GM21515 (cell line): ENCODE measurements at regions not wholly inside any gene's neighbourhood (a gene's known extent, or its start where the extent isn't known, plus 50 kb on each side); places are given as distances from the start of the nearest gene placed in this dataset.
"Not testable (repeated sequence)": the region's sequence is repeated elsewhere in the genome, so short reads cannot be mapped to it uniquely, and the experiment has no call there.

Experiments
- ATAC-seq: cut with Tn5 transposase; IDR thresholded peaks from one replicate; pipeline ENCODE4 v1.9.1; 2021; ENCODE audit not compliant: unreplicated experiment

DNA sequence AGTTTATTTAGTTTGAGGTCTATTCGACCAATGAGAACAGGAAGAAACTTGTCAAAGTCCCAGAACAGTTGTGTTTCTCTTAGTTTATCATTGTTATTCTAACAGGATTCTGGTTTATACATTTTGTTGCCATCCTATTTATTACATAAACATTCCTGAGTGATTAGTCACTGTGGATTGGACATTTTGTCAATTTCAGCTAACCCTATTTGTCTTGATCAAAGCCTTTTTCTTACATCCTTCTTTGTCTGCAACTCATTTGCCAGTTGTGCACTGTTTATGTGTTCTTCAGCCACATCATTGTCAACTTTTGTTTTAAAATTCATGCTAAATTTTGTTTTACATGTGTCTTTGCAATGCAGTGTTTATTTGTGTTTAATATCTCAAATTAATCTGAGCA is 886.0 kb upstream of the SLC10A2 start:
- ATAC-seq = no peak

DNA sequence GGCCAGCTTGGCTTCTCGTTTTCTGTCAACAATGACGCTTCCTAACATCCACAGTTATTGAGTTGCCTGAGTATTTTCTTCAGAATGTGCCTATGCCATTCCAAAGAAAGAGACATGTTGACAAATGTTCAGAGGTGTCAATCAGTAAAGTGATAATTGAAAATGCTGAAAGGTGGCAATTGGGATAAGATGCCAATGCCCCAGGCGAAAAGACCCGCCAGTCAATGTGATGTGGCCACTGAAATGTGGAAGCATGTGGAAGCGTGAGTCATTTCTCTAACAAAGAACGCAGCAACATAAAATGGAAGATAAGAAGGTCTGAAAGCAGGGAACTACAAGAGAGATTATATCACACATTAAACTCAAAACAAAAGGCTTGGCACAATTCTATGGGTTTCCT is 882.2 kb upstream of the SLC10A2 start:
- ATAC-seq = no peak

DNA sequence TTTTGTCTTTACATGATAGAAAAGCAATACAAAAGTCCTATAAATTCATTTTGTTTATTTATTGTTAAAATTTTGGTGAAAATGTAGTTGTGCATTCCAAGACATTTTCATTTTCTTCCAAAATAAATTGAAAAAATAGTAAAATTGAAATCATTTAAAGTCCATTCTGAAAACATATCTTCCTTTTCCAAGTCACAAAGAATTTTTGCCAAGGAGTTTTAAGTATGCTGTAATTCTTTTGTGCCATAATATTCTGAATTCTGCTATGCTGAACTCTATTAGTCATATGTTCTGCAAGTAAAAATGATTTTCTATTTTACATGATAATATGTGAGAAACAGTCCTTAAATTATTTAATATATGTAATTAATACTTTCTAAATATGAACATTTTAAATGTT is 879.6 kb upstream of the SLC10A2 start:
- ATAC-seq = no peak

DNA sequence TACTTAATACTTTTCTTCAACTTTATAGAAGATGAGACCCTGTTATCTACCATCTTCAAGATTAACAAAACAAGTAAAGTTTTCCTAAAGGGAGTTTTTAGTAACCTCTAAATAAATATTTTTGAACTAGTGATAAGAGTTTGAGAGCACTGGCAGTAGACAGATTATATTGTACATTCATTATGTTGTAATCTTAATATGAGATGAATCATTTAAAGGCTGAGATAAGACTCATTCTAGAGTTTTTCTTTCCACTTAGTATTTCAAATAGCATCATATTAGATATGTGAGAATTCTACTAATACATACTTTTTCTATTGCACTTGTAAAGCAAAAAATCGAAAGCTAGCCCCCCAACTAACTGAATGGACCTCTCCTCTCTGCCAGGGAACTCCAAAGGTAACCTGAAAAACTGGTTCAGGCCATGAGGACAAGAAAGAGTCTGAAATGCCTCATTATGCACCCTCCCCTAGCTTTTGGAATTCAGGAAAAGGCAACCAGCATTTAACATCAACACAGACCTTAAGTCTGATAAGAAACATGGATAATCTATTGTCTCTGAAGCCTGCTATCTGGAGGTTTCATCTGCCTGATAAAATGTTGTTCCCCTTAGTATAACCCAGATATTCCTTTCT is 875.4 kb upstream of the SLC10A2 start:
- ATAC-seq = no peak

DNA sequence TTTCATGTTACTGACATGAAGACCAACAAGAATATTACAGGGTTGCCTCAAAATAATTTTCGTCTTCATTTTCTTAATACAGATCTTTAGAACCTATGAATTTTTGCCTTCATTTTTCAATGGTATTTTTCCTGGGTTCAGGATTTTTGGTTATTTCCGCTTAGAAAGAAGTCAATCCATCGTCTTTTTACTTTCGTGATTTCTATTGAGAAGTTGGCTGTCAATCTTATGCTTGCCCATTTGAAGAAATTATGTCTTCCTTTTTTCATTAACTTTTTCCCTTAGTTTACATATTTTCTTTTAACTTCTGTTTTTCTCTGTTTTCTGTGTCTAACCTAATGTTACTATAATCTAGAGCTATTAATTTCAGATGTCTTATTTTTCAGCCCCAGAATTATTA is 868.9 kb upstream of the SLC10A2 start:
- no peak for ATAC-seq

DNA sequence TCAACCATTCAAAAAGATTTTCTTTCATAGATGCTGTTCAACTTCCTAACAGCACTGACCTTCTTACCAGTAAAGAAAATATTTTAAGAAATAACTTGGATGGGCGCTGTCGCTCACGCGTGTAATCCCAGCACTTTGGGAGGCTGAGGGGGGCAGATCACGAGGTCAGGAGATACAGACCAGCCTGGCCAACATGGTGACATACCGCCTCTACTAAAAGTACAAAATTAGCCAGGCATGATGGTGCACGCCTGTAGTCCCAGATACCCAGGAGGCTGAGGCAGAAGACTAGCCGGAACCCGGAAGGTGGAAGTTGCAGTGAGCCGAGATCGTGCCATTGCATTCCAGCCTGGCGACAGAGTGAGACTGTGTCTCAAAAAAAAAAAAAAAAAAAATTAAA is 865.7 kb upstream of the SLC10A2 start:
- ATAC-seq = no peak

DNA sequence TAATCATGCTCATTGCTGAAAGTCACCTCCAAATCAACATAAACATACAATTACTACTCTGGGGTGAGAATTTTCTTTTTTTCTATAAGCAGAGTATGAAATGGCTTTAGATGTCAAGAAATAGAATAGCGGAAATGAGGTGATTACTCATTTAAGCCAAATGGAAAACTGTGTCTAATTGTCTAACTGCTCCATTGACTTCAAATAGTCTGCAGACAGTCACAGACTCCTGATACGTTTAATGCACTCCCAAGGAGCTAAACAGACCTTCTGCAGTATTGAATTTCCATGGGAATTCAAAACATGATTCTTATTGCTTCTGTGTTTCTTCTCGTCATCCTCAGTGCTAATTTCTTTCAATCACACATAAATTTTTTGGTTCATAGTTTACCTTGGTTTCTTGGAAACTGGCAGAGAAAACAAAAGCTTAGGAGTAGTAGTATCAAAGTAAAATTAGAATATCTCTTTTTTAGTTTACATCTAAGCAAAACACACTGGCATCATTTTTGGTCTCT is 865.2 kb upstream of the SLC10A2 start:
- ATAC-seq = no peak

DNA sequence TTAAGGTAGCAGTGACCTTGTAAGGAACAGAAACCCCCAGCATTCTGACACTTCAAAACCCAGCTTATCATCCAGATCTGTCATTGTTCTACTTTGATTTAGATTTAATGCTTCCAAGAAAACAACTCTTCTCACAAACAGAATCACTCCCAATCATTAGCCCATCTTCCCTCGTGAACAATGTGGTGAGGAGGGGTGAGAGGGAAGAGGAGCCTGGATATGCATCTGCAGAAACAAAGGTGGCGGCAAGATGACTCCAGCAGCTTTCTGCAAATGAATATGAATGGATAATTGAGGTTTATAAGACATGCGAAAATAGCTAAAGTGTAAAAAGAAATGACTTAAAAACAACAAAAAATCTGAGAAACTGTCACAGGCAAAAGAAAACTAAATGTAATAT is 859.9 kb upstream of the SLC10A2 start:
- no peak for ATAC-seq

DNA sequence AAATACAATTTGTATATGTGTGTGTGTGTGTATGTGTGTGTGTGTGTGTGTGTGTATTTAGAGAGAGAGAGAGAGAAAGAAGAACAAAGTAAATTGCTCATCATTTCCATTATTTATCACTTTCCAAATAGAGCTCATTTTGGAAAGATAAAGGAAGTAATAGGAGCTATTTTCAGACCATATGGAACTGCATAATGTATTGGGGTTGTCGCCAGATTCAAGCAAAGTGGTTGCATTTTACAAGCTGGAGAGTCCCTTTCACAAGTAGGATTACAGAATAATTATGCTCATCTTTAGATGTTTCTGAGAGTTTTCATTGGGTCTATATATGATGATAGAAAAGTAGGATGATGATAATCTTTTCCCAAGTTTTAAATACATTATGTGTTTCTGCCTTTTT is 842.7 kb upstream of the SLC10A2 start:
- ATAC-seq = no peak

DNA sequence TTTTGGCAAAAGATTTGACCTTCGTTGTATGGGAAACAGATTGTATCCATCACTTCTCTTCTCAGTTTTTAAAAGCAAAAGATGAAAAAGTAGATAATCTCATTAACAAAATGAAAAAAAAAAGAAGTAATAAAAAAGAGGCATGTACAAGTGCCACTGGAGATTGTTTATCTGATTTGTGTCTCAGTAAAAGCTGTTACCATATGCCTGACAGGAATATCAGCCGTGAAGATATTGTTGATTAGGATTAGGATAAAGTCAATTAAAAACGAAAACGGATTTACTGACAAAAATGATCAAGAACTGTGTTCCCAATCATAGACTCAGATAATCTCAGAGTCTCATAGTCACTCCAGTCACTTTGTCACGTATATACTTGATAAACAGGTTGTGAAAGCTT is 842.1 kb upstream of the SLC10A2 start:
- ATAC-seq = no peak

DNA sequence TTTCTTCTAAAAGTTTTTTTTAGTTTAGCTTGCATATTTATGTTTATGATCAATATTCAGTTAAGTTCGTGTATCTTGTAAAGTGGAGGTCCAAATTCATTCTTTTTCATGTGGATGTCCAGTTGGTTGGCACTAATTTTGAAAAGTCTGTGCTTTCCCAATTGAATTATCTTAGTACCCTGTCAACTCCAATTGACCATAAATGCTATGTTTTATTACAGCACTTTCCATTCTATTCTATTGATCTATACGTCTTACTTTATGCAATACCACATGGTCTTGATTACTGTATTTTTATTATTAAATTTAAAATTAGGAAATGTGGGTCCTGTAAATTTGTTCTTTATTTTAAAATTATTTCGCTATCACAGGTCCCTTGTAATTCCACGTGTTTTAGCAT is 837.6 kb upstream of the SLC10A2 start:
- ATAC-seq = no peak

DNA sequence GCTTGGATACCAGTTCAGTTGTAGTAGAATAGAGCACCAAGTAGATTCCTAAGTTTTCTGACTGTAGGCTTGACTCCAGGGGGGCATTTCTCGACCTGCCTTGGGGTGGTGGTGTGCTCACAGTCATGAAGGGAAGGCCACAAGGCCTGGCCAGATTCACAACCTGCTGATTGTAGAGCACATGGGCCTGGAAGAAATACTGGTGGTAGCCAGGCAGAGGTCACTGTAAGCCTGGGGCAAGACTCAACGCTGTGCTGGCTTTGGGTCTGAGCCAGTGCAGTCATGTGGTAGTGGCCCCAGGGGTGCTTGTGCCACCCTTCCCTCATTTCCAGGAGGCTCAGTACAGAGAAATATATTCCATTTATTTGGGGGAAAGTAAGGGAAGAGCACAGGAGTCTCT is 832.3 kb upstream of the SLC10A2 start:
- no peak for ATAC-seq

DNA sequence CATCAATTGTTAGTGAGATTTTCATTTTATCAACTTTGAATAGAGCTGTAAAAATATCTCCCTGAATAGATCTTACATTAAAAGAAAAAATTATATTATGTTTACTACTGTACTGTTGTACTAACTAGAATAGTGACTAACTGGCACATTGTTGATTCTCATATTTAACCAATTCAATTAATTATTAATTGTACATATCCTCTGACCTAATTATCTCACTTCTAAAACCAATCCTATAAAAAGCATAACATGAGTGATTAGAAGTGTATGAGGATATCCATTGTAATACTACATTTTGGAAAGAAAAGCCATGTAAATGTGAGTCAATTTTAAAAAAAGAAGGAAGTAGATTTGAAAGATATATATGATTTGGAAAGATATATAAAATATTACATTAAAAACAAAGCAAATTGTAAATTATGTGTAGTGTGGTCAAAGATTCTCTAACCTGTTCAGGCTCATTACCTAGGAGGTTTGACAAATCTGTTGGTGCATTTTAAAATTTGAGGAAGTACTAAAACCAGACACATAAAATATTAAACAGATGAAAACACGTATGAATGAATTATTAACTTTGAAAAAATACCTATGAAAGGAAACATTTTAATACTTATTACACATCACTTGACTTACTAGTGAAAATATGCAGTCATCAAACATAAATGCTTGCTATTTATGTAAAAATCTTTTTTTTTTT is 829.8 kb upstream of the SLC10A2 start:
- no peak for ATAC-seq

DNA sequence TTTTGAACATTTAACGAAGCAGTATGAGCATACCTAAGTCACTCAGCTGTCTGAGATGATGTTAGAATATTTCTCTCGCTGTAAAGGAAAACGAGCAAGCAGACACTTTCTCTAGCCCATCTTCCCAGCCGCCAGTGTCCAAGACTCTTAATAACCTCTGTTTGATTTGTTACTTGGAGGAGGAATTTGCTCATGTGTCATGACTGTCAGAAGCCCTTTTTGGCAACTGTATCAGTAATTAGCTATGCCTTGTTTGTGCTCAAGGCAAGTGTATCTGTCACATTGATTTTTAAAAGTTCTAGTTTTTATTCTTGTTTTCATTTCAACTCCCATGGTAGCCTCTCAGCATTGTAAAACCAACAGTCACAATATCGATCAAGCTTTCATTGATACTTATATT is 828.4 kb upstream of the SLC10A2 start:
- no peak for ATAC-seq

DNA sequence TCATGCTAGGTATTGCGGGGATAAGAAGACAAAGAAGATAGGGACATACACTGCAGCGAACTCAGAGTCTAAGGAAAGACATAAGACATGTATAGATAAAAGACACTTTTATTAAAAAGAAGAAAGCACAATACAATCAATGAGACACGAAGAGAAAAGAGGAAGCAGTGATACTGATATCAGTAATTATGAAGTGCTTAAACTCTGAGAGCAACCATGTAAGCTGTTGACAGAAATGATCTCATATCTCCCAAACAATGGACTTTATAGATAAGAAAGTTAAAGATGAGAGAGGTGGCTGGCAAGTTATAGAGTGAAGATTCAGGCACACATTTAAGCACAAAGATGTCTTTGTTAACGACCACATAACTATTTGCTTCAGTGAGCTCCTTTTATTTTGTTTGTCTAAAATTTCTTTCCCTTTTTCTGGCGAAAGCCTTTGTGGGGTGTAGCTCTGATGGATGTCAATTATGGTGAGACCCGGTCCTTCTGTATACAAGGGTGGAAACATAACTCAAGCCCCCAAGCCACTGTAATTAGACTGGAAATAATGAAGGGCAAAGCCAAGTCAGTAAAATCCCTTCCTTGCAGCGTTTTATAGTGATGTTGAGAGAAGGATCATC is 818.0 kb upstream of the SLC10A2 start:
- no peak for ATAC-seq

DNA sequence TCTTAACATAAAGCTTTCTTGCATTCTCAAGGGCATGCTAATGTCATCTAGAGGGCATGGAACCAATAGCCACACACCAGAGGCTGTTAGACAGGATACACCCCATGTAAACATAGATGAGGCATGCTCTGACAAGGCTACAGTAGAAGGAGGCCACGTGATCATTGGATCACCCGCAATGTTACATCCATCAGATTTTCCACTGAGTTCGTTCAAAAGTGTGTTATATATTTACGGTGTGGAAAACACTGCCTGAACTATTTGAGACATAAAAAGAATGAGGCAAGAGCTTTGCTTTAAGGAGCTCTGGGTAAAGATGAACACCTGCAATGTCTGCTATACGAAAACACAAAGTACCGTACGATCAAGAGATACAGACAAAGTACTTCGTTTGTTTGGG is 817.5 kb upstream of the SLC10A2 start:
- no peak for ATAC-seq

DNA sequence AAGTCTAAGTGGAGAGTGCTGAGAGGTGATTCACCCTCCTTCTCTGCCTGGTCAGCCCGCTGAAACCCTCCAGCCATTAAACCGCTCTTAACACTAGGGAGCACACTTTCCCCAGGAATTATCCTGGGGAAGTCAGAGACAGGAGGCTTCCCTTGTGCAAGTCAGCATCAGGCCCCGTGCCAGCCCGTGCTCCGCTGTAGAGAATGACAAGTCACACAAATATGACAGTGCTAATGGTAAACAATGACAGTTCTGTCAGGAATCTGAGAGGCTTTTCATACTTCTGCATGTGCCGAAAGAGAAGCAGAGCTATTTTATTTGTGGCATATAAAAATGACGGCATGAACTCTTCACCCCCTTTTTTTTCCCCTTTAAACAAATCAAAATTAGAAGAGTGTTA is 816.9 kb upstream of the SLC10A2 start:
- ATAC-seq = no peak

DNA sequence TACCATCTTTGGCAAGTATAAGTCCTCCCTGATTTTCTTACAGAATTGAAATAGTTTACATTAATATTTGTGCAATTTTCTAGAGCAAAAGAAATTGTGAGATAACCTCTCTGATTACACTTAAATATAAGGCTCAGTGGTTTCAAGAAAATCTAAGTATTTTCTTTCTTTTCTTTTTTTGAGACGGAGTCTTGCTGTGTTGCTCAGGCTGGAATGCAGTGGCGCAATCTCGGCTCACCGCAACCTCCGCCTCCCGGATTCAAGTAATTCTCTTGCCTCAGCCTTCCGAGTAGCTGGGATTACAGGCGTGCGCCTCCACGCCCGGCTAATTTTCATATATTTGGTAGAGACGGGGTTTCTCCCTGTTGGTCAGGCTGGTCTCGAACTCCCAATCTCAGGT is 813.9 kb upstream of the SLC10A2 start:
- not testable (repeated sequence) for ATAC-seq

DNA sequence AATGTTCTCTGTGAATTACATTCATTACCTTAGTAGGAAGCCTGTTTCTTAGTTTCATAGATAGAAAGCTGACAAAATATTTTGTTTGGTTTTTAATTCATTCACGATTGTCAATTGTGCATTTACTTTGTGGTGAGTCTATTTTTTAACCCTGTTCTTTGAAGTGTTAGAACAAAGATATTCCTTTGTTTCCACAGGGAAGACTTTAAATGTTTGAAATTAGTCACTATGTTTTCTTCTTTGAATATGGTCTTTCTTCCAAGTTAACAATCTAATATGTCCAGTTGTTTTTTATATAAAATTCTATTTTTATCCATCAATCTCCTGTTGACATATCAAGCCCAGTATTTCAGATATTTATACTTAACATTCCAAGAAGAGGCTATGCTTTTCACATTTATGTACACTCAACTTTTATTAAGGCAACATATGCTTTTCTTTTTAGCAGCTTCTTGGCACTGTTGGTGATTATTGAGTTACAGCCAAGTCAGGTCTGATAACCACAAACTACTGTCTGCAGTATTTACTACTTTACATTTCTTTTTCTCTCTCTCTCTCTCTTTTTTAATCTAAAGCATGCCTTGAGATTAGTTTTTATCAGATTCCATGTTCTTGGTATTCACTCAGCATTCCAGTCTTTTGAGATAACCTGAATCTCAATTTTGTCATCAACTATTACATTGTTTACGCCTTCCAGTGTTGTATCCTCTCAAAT is 812.8 kb upstream of the SLC10A2 start:
- no peak for ATAC-seq

DNA sequence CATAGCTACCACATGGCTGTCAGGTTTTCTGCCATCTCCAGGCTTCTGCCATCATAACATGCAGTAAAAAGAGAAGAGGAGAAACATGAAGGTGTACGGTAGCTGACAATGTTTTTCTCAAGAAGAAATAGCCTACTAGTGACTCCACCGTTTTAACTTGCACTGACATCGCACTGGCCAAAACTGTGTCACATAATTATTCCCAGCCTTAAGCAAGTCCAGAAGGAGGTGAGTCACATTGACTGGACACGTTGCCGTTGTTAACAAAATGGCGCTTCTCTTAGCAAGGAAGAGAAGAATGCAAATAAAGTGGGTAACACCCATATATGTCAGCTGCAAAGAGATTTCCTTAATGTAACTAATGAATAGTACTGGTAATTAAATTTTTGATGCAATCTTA is 810.4 kb upstream of the SLC10A2 start:
- no peak for ATAC-seq

DNA sequence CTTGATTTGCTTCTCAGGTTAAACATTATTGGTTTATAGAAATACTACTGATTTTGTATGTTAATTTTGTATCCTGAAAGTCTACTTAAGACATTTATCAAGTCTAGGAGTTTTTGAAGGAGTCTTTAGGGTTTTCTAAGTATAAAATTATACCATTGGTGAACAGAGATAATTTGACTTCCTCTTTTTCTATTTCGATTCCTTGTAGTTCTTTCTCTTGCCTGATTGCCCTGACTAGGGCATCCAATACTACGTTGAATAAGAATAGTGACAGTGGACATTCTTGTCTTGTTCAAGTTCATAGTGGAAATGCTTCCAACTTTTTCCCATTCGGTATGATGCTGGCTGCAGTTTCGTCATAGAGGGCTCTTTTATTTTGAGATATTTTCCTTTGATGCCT is 807.5 kb upstream of the SLC10A2 start:
- ATAC-seq = no peak

DNA sequence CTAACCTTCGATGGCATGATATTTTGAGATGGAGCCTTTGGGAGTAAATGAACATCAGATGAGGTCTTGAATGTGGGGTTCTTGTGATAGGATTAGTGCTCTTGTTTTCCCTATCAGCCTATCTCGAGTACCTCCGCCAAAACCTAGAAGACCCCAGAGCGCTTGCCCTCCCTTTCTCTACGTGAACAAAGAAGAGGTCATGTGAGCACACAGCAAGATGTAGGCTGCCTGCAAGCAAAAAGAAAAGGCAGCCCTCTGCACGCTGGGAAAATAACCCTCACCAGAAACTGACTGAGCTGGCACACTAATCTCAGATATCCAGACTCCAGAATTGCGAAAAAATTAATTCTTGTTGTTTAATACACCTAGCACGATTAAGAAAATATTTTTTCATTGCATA is 799.8 kb upstream of the SLC10A2 start:
- no peak for ATAC-seq
